Epithelial cell of esophagus (primary cell): ENCODE measurements at regions not wholly inside any gene's neighbourhood (a gene's known extent, or its start where the extent isn't known, plus 50 kb on each side); places are given as distances from the start of the nearest gene placed in this dataset.
"Not testable (repeated sequence)": the region's sequence is repeated elsewhere in the genome, so short reads cannot be mapped to it uniquely, and the experiment has no call there.

Experiments
- DNase-seq: peaks from one replicate; pipeline ENCODE4 v3.0.0; 2010; ENCODE audit warnings: low read depth
- H3K4me3 ChIP-seq: 2 replicates; pipeline ENCODE4 v1.5.1; 2011; ENCODE audit warnings: mild to moderate bottlenecking, low read length, control low read depth
- TF ChIP-seq, protein P1 (sequence below): IDR thresholded peaks from 2 replicates; pipeline ENCODE4 v1.5.1; 2011; ENCODE audit warnings: low read depth, mild to moderate bottlenecking, low read length, control low read depth, inconsistent platforms; ENCODE audit not compliant: insufficient read depth; ENCODE audit errors: missing control alignments

GRCh38 chr10:77724820-77725219, 87.2 kb upstream of the KCNMA1 start:
- no peak for DNase-seq
- no peak overlapping the region for H3K4me3 ChIP-seq
- TF ChIP-seq, protein P1, sequence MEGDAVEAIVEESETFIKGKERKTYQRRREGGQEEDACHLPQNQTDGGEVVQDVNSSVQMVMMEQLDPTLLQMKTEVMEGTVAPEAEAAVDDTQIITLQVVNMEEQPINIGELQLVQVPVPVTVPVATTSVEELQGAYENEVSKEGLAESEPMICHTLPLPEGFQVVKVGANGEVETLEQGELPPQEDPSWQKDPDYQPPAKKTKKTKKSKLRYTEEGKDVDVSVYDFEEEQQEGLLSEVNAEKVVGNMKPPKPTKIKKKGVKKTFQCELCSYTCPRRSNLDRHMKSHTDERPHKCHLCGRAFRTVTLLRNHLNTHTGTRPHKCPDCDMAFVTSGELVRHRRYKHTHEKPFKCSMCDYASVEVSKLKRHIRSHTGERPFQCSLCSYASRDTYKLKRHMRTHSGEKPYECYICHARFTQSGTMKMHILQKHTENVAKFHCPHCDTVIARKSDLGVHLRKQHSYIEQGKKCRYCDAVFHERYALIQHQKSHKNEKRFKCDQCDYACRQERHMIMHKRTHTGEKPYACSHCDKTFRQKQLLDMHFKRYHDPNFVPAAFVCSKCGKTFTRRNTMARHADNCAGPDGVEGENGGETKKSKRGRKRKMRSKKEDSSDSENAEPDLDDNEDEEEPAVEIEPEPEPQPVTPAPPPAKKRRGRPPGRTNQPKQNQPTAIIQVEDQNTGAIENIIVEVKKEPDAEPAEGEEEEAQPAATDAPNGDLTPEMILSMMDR, result no peak

DNA sequence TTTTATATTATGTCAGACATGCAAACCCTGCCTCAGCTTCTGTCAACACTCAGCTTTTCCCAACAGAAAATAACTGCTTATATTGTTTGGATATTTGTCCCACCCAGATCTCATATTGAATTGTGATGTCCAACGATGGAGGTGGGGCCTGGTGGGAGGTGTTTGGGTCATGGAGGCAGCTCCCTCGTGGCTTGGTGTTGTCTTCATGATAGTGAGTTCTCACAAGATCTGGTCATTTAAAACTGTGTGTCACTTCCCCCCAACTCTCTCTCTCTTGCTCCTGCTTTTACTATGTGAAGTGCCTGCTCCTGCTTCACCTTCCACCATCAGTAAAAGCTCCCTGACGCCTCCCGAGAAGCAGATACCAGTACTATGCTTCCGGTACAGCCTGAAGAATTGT, 85.8 kb upstream of the KCNMA1 start:
- DNase-seq, result no peak
- no peak overlapping the region for H3K4me3 ChIP-seq
- TF ChIP-seq, protein P1, result no peak

- DNase-seq, result peak; percentile 64
- H3K4me3 ChIP-seq, result not testable (repeated sequence)
Observed at GRCh38 chr10:77722956-77723355, 85.3 kb upstream of the KCNMA1 start.

- DNase-seq, result no peak
- TF ChIP-seq, protein P1, result no peak
- H3K4me3 ChIP-seq, result no peak overlapping the region
Observed at GRCh38 chr10:77721815-77722214, 84.2 kb upstream of the KCNMA1 start.

DNA sequence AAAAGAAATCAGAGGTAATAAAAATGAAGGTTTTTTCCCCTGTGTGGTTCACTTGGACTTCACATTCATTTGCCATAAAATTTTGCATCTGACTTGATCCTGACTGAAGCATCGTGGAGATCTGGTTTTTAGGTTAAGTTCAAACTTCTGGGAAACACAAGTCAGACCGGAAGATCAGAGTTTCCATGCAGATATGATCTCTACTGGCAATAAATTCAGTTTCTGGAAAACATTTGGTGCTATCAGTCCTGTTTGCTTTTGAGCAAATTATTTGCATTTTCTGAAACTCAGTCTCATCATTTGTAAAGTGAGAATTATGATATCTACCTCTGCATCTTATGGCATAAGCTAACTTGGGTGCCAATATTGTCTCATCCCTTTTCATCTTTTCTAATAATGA, 81.3 kb upstream of the KCNMA1 start:
- DNase-seq, result no peak
- TF ChIP-seq, protein P1, result no peak
- H3K4me3 ChIP-seq, result no peak overlapping the region

DNA sequence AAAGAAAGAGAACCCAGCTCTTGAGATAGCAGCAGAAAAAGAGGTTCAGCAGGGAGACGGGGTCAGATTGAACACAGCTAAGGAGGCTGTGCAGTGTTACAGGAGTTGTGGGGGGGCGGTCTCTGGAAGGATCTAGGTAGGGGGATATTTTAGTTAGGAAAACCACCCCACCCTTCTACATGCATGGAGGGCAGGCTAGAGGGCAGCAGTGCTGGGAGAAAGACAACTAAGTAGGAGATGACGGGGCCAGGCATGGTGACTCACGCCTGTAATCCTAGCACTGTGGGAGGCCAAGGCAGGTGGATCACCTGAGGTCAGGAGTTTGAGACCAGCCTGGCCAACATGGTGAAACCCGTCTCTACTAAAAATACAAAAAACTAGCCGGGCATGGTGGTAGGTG, 80.7 kb upstream of the KCNMA1 start:
- not testable (repeated sequence) for DNase-seq, H3K4me3 ChIP-seq

DNA sequence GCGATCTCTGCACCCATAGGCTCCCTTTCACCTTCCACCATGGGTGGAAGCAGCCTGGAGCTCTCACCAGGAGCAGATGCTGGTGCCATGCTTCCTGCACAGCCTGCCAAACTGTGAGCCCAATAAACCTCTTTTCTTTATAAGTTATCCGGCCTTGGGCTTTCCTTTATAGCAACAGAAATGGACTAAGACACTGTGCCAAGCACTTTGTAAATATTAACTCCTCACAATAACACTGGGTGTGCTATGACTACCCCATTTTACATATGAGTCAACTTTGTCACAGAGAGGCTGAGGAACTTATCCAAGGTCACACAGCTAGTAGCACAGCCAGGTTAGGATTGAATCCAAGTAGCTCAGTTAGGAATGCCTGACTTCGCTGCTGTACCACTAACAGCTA, 79.7 kb upstream of the KCNMA1 start:
- TF ChIP-seq, protein P1, result no peak
- DNase-seq, result no peak
- H3K4me3 ChIP-seq, result no peak overlapping the region

DNA sequence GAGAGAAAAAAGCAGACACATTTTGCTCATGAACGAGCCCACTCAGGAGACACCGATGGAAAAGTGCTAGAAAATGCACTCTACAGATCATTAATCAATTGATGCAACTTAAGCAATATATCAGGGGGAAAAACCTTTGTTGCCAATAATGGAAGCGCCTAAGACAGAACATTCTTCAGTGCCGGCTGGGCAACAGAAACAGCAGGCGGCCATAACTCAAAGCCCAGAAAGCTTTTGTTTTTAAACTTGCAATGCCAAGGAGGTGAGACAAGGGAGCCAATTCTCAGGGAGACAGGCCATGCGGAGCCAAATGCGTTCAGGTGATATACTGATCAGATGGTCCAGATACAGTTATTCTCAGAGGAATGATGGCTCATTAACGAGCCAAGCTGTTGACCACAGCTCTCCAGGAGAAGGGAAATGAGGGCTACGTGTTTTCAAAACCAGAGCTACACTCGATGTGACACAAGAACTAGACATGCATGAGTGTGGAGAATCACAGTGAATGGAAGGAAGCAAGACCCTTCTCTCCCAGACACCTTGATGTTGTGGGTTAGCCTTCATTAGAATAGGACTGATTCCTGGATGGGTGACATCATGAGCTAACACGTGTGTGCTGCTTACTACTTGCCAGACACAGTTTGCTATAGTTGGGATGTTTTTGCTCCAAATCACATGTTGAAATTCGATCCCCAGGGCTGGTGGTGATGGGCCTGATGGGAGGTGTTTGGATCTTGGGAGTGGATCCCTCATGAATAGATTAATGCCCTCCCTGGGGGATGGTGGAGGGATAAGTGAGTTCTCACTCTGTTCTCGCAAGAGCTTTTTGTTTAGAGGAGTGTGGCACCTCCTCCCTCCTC, 79.1 kb upstream of the KCNMA1 start:
- DNase-seq, result no peak
- no peak overlapping the region for H3K4me3 ChIP-seq
- TF ChIP-seq, protein P1, result no peak
